Stimulated activated CD4-positive, alpha-beta T cell treated with anti-CD3 and anti-CD28 coated beads, Interleukin-1b, Interleukin-23, amount 100 ng/mL, for 1 hour (primary cell): ENCODE measurements at regions not wholly inside any gene's neighbourhood (a gene's known extent, or its start where the extent isn't known, plus 50 kb on each side); places are given as distances from the start of the nearest gene placed in this dataset.

Source experiments
- DNase-seq, 2 donors: peaks; one replicate each; pipeline ENCODE4 v3.0.0-alpha.2; 2020; ENCODE audit warnings: low read depth in 2 of 2

- DNase-seq: no peak
Measured at GRCh38 chr5:155960177-155960576, 366.8 kb upstream of the SGCD start.

- DNase-seq: no peak
Measured at GRCh38 chr5:155969537-155969936, 357.4 kb upstream of the SGCD start.

- DNase-seq: no peak
Measured at GRCh38 chr5:155974369-155974768, 352.6 kb upstream of the SGCD start.

GRCh38 chr5:155978850-155979249 lies 348.1 kb upstream of the SGCD start:
- no peak for DNase-seq

GRCh38 chr5:155982354-155982753 lies 344.6 kb upstream of the SGCD start:
- DNase-seq: no peak

- no peak for DNase-seq
Measured at GRCh38 chr5:155983954-155984353, 343.0 kb upstream of the SGCD start.

- no peak for DNase-seq
Measured at GRCh38 chr5:155987265-155987810, 339.6 kb upstream of the SGCD start.

- DNase-seq: no peak
Measured at GRCh38 chr5:155989879-155990278, 337.1 kb upstream of the SGCD start.

- no peak for DNase-seq
Measured at GRCh38 chr5:155996123-155996522, 330.8 kb upstream of the SGCD start.

- DNase-seq: no peak
Measured at GRCh38 chr5:155998257-155998656, 328.7 kb upstream of the SGCD start.

- DNase-seq: no peak
Measured at GRCh38 chr5:156000115-156000514, 326.8 kb upstream of the SGCD start.

- DNase-seq: no peak
Measured at GRCh38 chr5:156004754-156005153, 322.2 kb upstream of the SGCD start.

GRCh38 chr5:156006026-156006647 lies 320.8 kb upstream of the SGCD start:
- no peak for DNase-seq

GRCh38 chr5:156008844-156009243 lies 318.1 kb upstream of the SGCD start:
- DNase-seq: no peak

- no peak for DNase-seq
Measured at GRCh38 chr5:156009583-156009982, 317.4 kb upstream of the SGCD start.

GRCh38 chr5:156015137-156015536 lies 311.8 kb upstream of the SGCD start:
- no peak for DNase-seq

GRCh38 chr5:156019130-156019529 lies 307.8 kb upstream of the SGCD start:
- no peak for DNase-seq

- no peak for DNase-seq
Measured at GRCh38 chr5:156019571-156020180, 307.3 kb upstream of the SGCD start.

GRCh38 chr5:156020647-156021046 lies 306.3 kb upstream of the SGCD start:
- no peak for DNase-seq

GRCh38 chr5:156021866-156022265 lies 305.1 kb upstream of the SGCD start:
- DNase-seq: no peak

GRCh38 chr5:156025656-156026055 lies 301.3 kb upstream of the SGCD start:
- DNase-seq: no peak

- DNase-seq: no peak
Measured at GRCh38 chr5:156031181-156031580, 295.8 kb upstream of the SGCD start.

- no peak for DNase-seq
Measured at GRCh38 chr5:156036640-156037039, 290.3 kb upstream of the SGCD start.
